NT2/D1 (cell line): ENCODE measurements at regions not wholly inside any gene's neighbourhood (a gene's known extent, or its start where the extent isn't known, plus 50 kb on each side); places are given as distances from the start of the nearest gene placed in this dataset.
"Not testable (repeated sequence)": the region's sequence is repeated elsewhere in the genome, so short reads cannot be mapped to it uniquely, and the experiment has no call there.

Source experiments
- DNase-seq: peaks from one replicate; pipeline ENCODE4 v3.0.0-alpha.2; 2011; ENCODE audit warnings: low read depth, low spot score
- H3K27me3 ChIP-seq: 2 replicates; pipeline ENCODE4 v1.6.0; 2011; ENCODE audit warnings: mild to moderate bottlenecking; ENCODE audit not compliant: insufficient read length, insufficient read depth
- H3K36me3 ChIP-seq: 2 replicates; pipeline ENCODE4 v1.6.1; 2011; ENCODE audit warnings: mild to moderate bottlenecking, low read length, mixed read lengths; ENCODE audit not compliant: insufficient read depth, insufficient read length
- H3K4me1 ChIP-seq: 2 replicates; pipeline ENCODE4 v1.5.1; 2011; ENCODE audit not compliant: insufficient read depth, insufficient read length
- H3K4me3 ChIP-seq: 2 replicates; pipeline ENCODE4 v1.5.1; 2011; ENCODE audit warnings: low read depth; ENCODE audit not compliant: insufficient read length
- H3K9ac ChIP-seq: 2 replicates; pipeline ENCODE4 v1.6.0; 2011; ENCODE audit warnings: low read depth; ENCODE audit not compliant: insufficient read length
- H3K9me3 ChIP-seq: 2 replicates; pipeline ENCODE4 v1.5.1; 2011; ENCODE audit warnings: mild to moderate bottlenecking, low read length; ENCODE audit not compliant: insufficient read depth
- SUZ12 ChIP-seq: IDR thresholded peaks from 2 replicates; pipeline ENCODE4 v1.6.1; 2011; ENCODE audit not compliant: insufficient read length, insufficient read depth; ENCODE audit errors: extremely low read depth
- YY1 ChIP-seq: IDR thresholded peaks from 2 replicates; pipeline ENCODE4 v1.6.1; 2011; ENCODE audit not compliant: insufficient read length, insufficient read depth
- ZNF274 ChIP-seq: IDR thresholded peaks from 2 replicates; pipeline ENCODE4 v1.6.1; 2011; ENCODE audit warnings: mild to moderate bottlenecking, low read depth, low read length

- Histone ChIP-seq H3K9me3 (no peaks in the 10 kb centered on the region), H3K36me3 (no peaks in the 10 kb centered on the region), H3K4me3 (no peak overlapping the region), H3K9ac (no peak overlapping the region), H3K27me3 (peaks cover 3% of the 10 kb centered on the region), H3K4me1 (no peaks in the 10 kb centered on the region)
- TF ChIP-seq ZNF274 (no peak), YY1 (no peak), SUZ12 (no peak)
- peak; percentile 20 for DNase-seq
Observed at GRCh38 chr2:220775856-220776488, 796.1 kb downstream of the EPHA4 start.

GRCh38 chr2:220779076-220779475 lies 793.0 kb downstream of the EPHA4 start:
- not testable (repeated sequence) for H3K27me3 ChIP-seq, H3K9ac ChIP-seq, H3K9me3 ChIP-seq, H3K4me3 ChIP-seq, H3K4me1 ChIP-seq, H3K36me3 ChIP-seq, DNase-seq

- no peaks in the 10 kb centered on the region for H3K36me3 ChIP-seq
- no peak overlapping the region for H3K4me3 ChIP-seq
- DNase-seq = no peak
- H3K9me3 ChIP-seq = 0 out of 2 replicates have a peak, but pooled peaks cover 5% of the 10 kb centered on the region
- TF ChIP-seq YY1 (no peak), ZNF274 (no peak), SUZ12 (no peak)
- no peaks in the 10 kb centered on the region for H3K4me1 ChIP-seq
- H3K9ac ChIP-seq = no peak overlapping the region
- peaks cover 3% of the 10 kb centered on the region for H3K27me3 ChIP-seq
Observed at GRCh38 chr2:220779511-220779910, 792.6 kb downstream of the EPHA4 start.

GRCh38 chr2:220779931-220780330 lies 792.2 kb downstream of the EPHA4 start:
- Histone ChIP-seq H3K9ac (no peak overlapping the region), H3K9me3 (0 out of 2 replicates have a peak, but pooled peaks cover 5% of the 10 kb centered on the region), H3K36me3 (no peaks in the 10 kb centered on the region), H3K27me3 (peaks cover 3% of the 10 kb centered on the region), H3K4me1 (no peaks in the 10 kb centered on the region), H3K4me3 (no peak overlapping the region)
- TF ChIP-seq ZNF274 (no peak), SUZ12 (no peak), YY1 (no peak)
- DNase-seq = no peak

GRCh38 chr2:220781622-220782241 lies 790.4 kb downstream of the EPHA4 start:
- DNase-seq = peak; percentile 23
- TF ChIP-seq YY1 = no peak
- TF ChIP-seq ZNF274 = no peak
- peaks cover 3% of the 10 kb centered on the region for H3K27me3 ChIP-seq
- no peak overlapping the region for H3K4me3 ChIP-seq
- H3K4me1 ChIP-seq = no peaks in the 10 kb centered on the region
- no peak overlapping the region for H3K9ac ChIP-seq
- H3K36me3 ChIP-seq = no peaks in the 10 kb centered on the region
- H3K9me3 ChIP-seq = 0 out of 2 replicates have a peak, but pooled peaks cover 5% of the 10 kb centered on the region

- 0 out of 2 replicates have a peak, but pooled peaks cover 5% of the 10 kb centered on the region for H3K9me3 ChIP-seq
- H3K36me3 ChIP-seq = no peaks in the 10 kb centered on the region
- H3K4me3 ChIP-seq = no peak overlapping the region
- H3K9ac ChIP-seq = no peak overlapping the region
- no peak for DNase-seq
- H3K4me1 ChIP-seq = no peaks in the 10 kb centered on the region
- TF ChIP-seq SUZ12 (no peak), YY1 (no peak), ZNF274 (no peak)
- H3K27me3 ChIP-seq = peaks cover 3% of the 10 kb centered on the region
Observed at GRCh38 chr2:220782609-220783113, 789.4 kb downstream of the EPHA4 start.

GRCh38 chr2:220783671-220784070 lies 788.4 kb downstream of the EPHA4 start:
- no peak overlapping the region for H3K9ac ChIP-seq
- no peaks in the 10 kb centered on the region for H3K27me3 ChIP-seq
- no peaks in the 10 kb centered on the region for H3K4me1 ChIP-seq
- TF ChIP-seq YY1 = no peak
- no peak for TF ChIP-seq SUZ12
- TF ChIP-seq ZNF274 = no peak
- H3K36me3 ChIP-seq = no peaks in the 10 kb centered on the region
- no peak overlapping the region for H3K4me3 ChIP-seq
- 0 out of 2 replicates have a peak, but pooled peaks cover 5% of the 10 kb centered on the region for H3K9me3 ChIP-seq
- no peak for DNase-seq
